ENCODE measurements at regions not wholly inside any gene's neighbourhood (a gene's known extent, or its start where the extent isn't known, plus 50 kb on each side); places are given as distances from the start of the nearest gene placed in this dataset.

DNA sequence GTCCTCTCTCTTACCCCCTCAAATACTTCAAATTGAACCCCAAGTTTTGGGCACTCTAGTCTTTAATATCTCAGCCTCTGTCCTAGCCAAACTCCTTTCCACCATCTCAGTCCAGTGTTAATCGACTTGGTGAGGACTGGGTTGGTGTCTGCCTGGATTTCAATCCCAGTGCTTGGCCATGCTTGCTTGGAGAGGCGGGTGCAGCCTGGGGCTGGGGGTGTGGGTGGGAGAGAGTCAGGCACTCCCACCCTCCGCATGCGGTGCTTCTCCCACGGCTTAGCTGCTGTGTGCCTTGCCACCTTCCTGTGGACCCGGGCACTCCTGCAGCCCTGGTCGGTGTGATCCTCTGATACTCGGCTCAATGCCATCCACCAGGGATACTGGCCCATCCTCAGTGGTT is 220.8 kb upstream of the HDAC4 start:
- no peak overlapping the region for H2AFZ ChIP-seq (ENCODE audit: control insufficient read depth, low read depth, low read length)
- no peaks in the 10 kb centered on the region for H3K9me3 ChIP-seq (replicated peaks; ENCODE audit: control insufficient read depth, insufficient read depth, low read length)
- H3K27ac ChIP-seq (ENCODE audit: control insufficient read depth, insufficient read depth), result no peak overlapping the region
- POLR2A ChIA-PET, result no interaction called here
- 39% methylated on average over 7 of the region's 8 CpGs for WGBS (ENCODE audit: insufficient coverage, insufficient replicate concordance, low lambda C conversion rate, missing lambda C conversion rate)
- TF ChIP-seq IKZF2 (IDR thresholded peaks at IDR 0.05) (no peak), YBX1 (IDR thresholded peaks at IDR 0.05) (no peak), ZBTB33 (IDR thresholded peaks at IDR 0.05) (no peak), EZH2 (IDR thresholded peaks at IDR 0.05; ENCODE audit: borderline replicate concordance, control insufficient read depth, low read depth, low read length) (no peak), TCF3 (IDR thresholded peaks at IDR 0.05; ENCODE audit: borderline replicate concordance, insufficient read depth, low read depth, low read length) (no peak), ZZZ3 (IDR thresholded peaks at IDR 0.05; ENCODE audit: control insufficient read depth, insufficient read length, low read depth) (no peak), ATF7 (IDR thresholded peaks at IDR 0.05; ENCODE audit: low read depth) (no peak)
- TF ChIP-seq, protein P1, sequence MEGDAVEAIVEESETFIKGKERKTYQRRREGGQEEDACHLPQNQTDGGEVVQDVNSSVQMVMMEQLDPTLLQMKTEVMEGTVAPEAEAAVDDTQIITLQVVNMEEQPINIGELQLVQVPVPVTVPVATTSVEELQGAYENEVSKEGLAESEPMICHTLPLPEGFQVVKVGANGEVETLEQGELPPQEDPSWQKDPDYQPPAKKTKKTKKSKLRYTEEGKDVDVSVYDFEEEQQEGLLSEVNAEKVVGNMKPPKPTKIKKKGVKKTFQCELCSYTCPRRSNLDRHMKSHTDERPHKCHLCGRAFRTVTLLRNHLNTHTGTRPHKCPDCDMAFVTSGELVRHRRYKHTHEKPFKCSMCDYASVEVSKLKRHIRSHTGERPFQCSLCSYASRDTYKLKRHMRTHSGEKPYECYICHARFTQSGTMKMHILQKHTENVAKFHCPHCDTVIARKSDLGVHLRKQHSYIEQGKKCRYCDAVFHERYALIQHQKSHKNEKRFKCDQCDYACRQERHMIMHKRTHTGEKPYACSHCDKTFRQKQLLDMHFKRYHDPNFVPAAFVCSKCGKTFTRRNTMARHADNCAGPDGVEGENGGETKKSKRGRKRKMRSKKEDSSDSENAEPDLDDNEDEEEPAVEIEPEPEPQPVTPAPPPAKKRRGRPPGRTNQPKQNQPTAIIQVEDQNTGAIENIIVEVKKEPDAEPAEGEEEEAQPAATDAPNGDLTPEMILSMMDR (IDR thresholded peaks at IDR 0.05 in 2 of 3, conservative IDR thresholded peaks at IDR 0.05 in 1 of 3; ENCODE audit: control insufficient read depth in 2 of 3, extremely low read depth in 1 of 3, insufficient read depth in 1 of 3, low read depth in 3 of 3, low read length in 3 of 3), result no peak
- FAIRE-seq (no peak), DNase-seq (ENCODE audit: low read depth, low spot score) (no peak), ATAC-seq (no peak)
- H4K20me1 ChIP-seq (ENCODE audit: control insufficient read depth, insufficient read depth), result no peaks in the 10 kb centered on the region
- intact Hi-C loops (cut with micrococcal nuclease; ENCODE audit: unreplicated experiment), result no loop called here
- no peaks in the 10 kb centered on the region for H3K79me2 ChIP-seq (ENCODE audit: control insufficient read depth, insufficient read depth, low read length)
- H3K4me3 ChIP-seq, result no peak overlapping the region
- no peaks in the 10 kb centered on the region; a peak in 1 of 4 replicates for H3K27me3 ChIP-seq (replicated peaks in 1 of 2; ENCODE audit: control insufficient read depth in 2 of 2, insufficient read depth in 2 of 2, low read length in 1 of 2)
- BruUV-seq (replicated peaks), result no TSS peak
- no peaks in the 10 kb centered on the region for H3K36me3 ChIP-seq (ENCODE audit: control insufficient read depth in 2 of 2, insufficient read depth in 2 of 2, low read length in 1 of 2)
- in situ Hi-C loops (cut with MboI), result no loop called here
- H3K9ac ChIP-seq (ENCODE audit: control insufficient read depth, insufficient read depth, low read length), result no peak overlapping the region
- H3K4me1 ChIP-seq (ENCODE audit: control insufficient read depth, insufficient read depth, low read length), result no peaks in the 10 kb centered on the region
- SMC1A ChIA-PET (ENCODE audit: uncharacterized antibody, unreplicated experiment), result no interaction called here
- H3K4me2 ChIP-seq (ENCODE audit: control insufficient read depth, insufficient read depth), result no peak overlapping the region
- CTCF ChIA-PET, result no interaction called here
- RAD21 ChIA-PET (ENCODE audit: unreplicated experiment), result no interaction called here

Data from GM12878 (cell line).